ENCODE measurements at regions not wholly inside any gene's neighbourhood (a gene's known extent, or its start where the extent isn't known, plus 50 kb on each side); places are given as distances from the start of the nearest gene placed in this dataset.
"Not testable (repeated sequence)": the region's sequence is repeated elsewhere in the genome, so short reads cannot be mapped to it uniquely, and the experiment has no call there.

GRCh38 chr14:46596236-46596635 lies 55.3 kb downstream of the RPL10L start:
- DNase-seq, result no peak

DNA sequence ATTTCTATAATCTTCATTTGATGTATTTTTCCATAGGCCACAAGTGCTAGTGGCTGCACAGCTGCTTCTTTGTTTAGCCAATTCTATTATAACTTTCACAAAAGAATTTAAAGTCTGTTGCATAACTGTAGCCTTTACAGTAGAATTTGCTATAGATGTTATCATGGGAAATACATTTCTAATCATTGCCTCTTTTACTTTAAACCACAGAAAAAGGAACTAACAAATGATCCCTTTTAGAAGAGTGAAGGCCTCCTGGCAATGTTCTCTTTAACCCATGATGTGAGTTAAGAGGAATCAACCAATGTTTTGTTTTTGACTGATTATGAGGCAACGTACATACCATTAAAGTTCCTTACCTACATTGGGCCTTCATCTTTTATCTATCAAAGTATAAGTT lies 68.8 kb downstream of the RPL10L start:
- DNase-seq, result no peak

- peak; percentile 6 for DNase-seq
Observed at GRCh38 chr14:46581036-46581671, 70.4 kb downstream of the RPL10L start.

GRCh38 chr14:46574978-46575375 lies 76.6 kb downstream of the RPL10L start:
- DNase-seq, result no peak

DNA sequence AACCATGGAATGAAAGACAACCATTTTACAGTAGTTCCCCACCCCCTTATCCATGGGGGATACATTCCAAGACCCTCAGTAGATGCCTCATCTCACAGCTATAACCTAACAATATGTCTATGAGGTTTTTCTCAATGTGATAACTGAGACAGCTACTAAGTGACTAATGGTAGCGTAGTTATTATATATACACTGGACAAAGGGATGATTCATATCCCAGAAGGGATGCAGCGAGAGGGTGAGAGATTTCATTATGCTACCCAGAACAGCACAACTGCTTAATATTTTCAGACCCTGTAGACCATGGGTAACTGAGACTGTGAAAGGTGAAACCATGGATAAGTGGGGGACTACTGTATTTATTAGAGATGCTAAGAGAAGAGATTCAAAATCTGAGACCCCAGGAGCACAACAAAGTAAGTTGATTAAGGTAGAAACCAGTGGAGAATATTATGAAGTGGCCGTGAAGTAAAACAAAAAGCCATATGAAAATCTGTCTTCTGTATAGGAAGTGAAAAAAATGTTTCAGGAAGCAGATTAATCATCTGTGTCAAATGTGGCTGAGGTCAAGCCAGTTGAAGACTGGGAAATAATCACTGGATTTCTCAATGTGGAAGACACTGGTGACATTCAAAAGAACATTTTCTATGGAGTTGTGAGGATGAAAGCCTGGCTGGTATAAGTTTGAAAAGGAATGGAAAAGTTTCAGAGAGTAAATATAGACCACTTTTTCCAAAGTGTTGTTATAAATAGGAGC lies 77.2 kb downstream of the RPL10L start:
- DNase-seq, result no peak

DNA sequence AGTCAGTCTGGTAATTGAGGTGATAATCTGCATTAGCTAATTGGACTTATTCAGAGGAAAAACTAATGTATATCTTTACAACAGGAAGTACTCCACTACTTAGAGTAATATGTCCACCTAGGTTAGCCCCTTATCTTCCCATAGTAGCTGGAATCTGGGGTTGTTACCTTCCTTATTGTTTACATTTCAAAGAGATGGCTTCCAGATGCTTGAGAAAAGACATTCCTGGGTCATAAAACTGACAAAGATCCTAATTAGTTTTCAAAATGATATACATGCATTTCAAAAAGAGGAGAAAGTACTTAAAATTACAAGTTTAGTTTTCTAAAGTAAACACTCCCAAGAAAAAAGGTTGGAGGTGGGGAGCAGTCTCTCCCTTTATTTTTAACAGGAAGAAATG lies 78.1 kb downstream of the RPL10L start:
- DNase-seq, result no peak

DNA sequence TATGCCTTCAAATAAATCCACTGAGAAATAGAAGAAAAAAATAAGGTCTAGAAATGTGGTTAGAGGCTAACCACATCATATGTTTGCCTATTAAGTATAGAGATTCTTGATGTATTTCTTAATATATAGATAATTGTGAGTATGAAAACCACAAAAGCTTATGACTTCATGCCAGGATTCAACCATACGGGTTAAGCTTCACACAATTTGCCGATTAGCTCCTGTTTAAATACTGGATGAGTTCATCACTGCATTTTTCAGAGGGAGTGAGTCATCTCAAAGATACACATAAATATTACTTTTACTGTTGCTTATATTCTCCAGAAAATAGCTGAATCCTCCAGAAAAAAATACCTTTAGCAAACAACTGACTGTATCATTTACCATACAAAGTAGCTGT lies 79.6 kb downstream of the RPL10L start:
- DNase-seq, result no peak

- not testable (repeated sequence) for DNase-seq
Observed at GRCh38 chr14:46568161-46568560, 83.4 kb downstream of the RPL10L start.

GRCh38 chr14:46550836-46551235 lies 100.7 kb downstream of the RPL10L start:
- DNase-seq, result no peak

DNA sequence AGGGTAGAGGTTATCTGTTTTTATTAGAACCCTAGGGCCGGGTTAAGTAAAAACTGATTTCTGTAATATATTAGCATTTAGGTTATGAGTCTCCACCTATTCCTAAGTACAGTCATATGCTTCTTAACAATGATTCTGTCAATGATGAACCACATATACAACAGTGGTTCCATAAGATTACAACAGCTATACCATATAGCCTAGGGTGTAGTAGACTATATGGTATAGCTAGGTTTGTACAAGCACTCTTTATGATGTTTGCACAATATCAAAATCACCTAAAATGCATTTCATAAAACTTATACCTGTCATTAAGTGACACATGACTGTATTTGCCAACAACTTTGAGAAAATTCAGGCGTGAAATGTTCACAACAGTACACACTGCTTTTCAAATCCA lies 110.6 kb downstream of the RPL10L start:
- no peak for DNase-seq

DNA sequence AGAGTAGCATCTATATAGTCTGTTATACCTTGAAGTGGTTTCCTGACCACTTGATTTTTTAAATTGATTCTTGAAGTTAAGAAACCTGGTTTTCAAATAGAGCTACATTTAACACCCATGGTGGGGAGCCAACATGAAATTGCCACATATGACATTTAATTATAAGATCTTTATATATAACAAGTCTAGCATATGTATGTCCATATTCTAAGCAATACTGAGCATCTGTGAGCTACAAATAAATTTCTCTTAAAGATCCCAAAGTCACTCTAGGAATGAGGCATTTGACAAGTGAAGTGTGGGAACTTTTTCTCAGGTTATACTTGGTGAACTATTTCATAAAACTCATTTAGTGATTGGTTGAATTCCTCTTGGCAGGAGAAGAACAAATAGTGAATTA lies 132.5 kb downstream of the RPL10L start:
- no peak for DNase-seq

DNA sequence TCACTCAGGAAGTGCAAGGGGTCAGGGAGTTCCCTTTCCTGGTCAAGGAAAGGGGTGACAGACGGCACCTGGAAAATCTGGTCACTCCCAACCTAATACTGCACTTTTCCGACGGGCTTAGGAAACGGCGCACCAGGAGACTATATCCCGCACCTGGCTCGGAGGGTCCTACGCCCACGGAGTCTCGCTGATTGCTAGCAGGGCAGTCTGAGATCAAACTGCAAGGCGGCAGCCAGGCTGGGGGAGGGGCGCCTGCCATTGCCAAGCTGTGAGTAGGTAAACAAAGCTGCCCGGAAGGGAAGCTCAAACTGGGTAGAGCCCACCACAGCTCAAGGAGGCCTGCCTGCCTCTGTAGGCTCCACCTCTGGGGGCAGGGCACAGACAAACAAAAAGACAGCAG lies 142.8 kb downstream of the RPL10L start:
- DNase-seq, result not testable (repeated sequence)

- DNase-seq, result no peak
Observed at GRCh38 chr14:46499521-46499920, 152.1 kb downstream of the RPL10L start.

DNA sequence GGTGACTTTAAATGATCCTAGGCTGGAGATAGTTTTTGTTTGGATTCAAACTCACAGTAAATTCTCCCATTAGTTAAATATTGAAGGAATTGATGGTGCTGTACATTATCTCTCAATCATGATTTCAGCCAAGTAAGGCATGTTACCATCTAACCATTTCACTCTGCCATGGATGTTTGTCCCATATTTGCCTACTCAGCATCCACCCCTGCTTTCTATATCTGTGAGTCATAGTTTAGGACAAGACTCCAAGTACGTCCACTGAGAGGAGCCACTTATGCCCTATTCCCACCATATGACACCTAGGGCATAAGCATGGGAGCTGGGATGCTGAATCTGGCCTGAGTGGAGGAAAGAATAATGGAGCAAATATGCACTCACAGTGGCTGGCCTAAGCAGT lies 155.2 kb downstream of the RPL10L start:
- DNase-seq, result no peak

- no peak for DNase-seq
Observed at GRCh38 chr14:46490238-46490685, 161.3 kb downstream of the RPL10L start.

GRCh38 chr14:46488374-46488773 lies 163.2 kb downstream of the RPL10L start:
- no peak for DNase-seq

GRCh38 chr14:46487582-46488350 lies 163.8 kb downstream of the RPL10L start:
- DNase-seq, result no peak

DNA sequence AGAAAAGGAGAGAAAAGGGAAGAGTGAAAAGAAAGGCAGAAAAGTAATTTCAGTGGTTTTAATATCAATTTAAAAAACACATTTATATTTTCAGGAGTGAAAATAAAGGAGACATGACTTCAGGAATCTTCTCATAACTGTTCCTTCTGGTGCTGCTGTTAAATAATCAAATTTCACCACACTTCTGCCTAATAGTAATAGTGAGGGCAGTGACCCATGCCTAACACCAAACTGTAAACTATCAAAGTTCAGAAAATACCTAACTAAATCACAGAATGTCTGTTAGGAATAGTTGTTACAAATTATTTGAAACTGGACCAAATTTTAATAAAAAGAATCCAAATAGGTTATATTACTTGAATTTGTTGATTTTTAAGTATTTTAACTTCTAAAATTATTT lies 169.4 kb downstream of the RPL10L start:
- no peak for DNase-seq

GRCh38 chr14:46480817-46481216 lies 170.8 kb downstream of the RPL10L start:
- no peak for DNase-seq

- no peak for DNase-seq
Observed at GRCh38 chr14:46472261-46472660, 179.3 kb downstream of the RPL10L start.

DNA sequence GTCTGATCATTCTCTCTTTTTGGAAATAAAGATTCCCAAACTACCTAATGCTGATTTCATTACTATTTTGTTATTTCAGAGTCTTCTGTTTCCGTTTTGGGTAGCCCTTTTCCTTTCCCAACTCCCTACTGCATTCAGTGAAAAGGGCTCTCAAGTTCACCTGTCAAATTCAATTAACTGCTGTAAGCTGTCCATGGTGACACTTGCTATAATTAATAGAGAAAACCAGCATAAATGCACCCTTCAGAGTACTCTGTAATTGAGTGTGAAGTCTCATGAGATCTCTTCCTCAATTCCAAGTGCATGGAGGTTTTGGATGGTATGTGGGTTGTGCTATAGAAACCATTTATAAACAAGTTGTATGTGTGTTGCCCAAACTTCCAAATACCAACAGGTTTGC lies 187.2 kb downstream of the RPL10L start:
- DNase-seq, result no peak

- no peak for DNase-seq
Observed at GRCh38 chr14:46451800-46452199, 199.8 kb downstream of the RPL10L start.

DNA sequence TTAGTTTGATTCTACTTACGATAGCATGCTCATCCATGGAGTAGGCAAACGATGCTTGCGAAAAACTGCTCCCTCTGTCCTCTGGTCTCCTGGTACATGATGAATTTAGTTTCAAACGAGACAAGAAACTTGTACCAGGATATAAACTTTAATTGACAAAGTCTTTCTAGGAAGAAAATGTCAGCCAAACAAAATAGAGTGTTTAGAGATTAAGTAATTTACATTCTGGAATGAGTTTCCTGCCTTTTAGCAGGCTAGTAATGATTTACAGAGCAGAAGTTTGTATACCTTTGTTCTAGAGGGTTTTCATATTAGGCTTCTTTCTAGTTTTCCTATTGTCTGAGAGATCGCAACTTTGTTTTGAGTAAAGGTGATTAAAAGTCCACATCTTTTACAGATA lies 206.9 kb downstream of the RPL10L start:
- DNase-seq, result no peak

GRCh38 chr14:46433381-46433780 lies 218.2 kb downstream of the RPL10L start:
- DNase-seq, result no peak
